ENCODE measurements at regions not wholly inside any gene's neighbourhood (a gene's known extent, or its start where the extent isn't known, plus 50 kb on each side); places are given as distances from the start of the nearest gene placed in this dataset.
A peak's percentile ranks its signal among the peaks of the same experiment; 100 is the strongest.
"Not testable (repeated sequence)": the region's sequence is repeated elsewhere in the genome, so short reads cannot be mapped to it uniquely, and the experiment has no call there.

DNA sequence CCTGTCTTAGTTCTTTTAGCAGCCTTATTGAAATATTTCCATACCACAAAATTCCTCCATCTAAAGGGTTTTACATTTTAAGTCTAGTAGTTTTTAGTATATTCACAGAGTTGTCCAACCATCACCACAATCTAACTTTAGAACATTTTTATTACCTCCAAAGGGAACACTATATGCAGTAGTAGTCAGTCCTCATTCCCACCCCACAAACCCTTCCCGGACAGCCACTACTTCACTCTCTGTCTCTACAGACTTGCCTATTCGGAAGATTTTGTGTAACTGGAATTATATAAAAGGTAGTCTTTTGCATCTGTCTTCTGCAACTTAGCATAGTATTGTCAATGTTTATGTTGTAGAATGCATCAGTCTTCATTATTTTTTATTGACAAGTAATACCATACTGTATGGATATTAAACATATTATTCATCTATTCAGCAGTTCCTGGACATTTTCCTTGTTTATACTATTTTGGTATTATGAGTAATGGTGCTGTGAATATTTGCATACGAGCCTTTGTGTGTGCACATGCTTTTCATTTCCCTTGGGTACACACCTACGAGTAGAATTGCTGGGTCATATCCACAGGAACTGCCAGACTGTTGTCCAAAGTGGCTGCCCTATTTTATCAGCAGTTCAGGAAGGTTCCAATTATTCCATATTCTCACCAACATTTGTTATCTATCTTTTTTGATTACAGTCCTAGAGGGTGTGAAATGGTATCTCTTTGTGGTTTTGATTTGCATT is 60.9 kb upstream of the LANCL2 start:
- DNase-seq = no peak

DNA sequence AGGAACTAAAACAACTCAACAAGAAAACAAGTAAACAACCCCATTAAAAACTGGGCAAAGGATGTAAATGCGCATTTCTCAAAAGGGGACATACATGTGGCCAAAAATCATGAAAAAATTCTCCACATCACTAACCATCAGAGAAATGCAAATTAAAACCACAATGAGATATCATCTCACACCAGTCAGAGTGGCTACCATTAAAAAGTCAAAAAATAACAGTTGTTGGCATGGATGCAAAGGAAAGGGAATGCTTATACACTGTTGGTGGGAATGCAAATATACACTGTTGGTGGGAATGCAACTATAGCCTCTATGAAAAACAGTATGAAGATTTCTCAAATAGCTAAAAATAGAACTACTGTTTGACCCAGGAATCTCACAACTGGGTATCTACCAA is 60.0 kb upstream of the LANCL2 start:
- DNase-seq = no peak

DNA sequence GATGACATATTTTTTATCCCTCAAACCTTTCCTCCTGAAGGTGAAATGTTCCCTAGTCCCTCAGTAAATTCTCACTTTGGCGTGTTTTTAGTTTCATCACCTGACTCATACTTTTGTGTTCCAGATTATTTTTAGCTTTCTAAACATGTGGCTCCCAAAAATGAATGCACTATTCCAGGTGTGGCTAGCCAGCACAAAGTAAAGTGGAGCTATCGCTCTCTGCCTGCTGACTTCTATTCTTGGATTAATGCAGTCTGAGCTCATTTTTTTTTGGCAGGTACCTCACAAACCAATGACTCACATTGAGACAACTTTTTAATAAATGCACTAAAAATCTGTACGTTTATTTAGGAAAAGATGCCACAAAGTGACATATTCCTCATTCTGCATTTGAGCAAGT is 58.8 kb upstream of the LANCL2 start:
- DNase-seq = no peak

DNA sequence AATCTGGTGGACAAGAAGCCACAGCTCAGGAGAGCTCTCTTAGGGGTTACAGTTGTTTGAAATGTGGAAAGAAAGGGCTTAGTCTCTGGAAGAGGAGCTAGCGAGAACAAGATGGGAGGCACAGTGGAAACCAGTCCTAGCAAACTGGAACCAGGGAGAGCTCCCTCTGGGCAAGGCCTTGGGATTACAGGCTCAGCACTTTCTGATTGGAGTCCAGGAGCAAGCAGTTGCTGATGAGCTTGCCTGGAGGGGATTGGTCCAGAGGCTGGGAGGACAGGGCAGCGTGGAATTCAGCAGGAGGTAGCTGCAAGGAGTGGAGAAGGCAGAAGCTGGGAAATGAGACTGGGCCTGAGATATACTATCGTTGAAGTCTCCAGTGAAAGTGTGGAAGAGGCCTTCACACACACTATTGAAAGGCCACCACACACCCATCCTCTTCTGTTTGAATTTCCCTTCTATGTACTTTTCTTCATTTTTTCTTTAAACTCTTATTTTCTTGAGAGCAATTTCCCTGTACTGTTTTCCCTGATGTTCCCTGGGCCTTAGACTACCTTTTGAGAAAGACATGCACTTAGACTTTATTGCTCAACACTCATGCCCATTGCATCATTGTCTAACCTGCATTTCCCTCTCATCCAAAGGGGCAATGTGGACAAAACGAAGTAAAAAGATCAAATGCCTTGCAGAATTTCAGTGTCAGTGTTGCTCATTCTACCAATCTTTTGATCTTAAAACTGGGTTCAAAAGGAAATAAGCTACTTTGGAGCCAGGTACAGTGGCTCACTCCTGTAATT is 57.8 kb upstream of the LANCL2 start:
- DNase-seq = no peak

DNA sequence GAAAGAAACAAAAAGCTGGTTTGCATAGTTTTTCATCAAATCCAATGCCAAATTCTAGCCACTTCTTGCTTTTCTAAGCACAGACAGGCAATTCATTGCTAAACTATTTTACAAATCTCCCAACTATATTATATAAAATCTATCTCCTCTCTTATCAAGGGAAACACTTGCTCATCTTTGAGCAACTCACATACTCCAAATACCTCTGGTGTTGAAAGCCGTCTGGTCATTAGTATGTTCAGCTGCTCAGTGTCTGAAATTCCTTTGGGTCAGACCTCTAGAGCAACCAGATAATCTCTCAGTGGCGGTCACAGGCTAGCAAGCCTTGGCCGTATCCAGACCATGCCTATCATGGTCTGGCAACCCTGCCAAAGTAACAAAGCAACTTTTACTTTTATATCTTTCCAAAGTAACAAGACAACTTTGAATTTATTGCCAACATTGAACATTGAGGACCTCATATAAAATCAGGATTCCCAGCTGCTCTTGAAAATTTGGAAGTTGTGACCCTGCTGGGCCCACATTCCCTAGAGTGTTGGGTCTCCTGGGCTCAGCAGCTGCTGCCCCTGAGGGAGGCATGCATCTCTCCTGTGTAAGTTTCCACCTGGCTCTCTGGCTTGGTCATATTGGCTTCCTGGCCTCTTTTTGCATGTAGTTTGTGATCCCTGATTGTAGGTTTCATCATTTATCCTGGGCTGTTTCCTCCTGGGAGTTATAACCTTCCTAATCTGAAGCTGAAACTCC is 56.8 kb upstream of the LANCL2 start:
- no peak for DNase-seq

DNA sequence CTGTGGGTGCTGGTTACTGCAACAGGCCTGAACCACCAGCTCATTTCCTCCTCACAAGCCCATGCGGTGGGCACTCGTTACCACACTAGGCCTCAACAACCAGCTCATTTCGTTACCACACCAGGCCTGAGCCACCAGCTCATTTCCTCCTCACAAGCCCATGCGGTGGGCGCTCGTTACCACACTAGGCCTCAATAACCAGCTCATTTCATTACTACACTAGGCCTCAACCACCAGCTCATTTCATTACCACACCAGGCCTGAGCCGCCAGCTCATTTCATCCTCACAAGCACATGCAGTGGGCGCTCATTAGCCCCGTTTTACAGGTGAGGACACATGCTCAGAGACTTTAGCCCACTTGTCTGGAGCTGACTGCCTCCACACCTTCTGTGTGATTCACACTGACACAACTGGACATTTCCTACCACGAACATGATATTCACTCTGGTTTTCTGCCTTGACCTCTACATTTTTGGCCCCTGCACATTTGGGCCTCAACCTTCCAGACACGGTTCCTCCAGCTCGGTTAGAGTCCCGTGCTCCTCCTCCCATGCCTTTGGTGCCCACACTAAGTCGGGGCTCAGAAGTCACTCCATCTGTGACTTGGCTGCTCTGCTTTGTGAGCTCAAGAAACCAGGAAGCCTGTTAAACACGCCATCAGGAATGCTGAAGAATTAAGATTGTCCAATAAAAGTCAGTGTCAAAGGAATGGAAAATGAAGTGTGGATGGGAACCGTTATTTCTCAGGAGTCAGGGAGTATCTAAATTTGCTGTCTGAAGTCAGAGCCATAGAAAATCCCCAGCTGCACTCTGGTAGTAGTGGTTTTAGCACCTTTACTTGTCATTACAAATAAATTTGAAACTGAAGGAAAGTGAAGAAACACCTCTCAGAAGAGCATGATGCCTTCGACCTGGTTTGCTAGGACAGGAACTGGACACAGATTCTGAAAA is 55.8 kb upstream of the LANCL2 start:
- DNase-seq = peak; percentile 28

DNA sequence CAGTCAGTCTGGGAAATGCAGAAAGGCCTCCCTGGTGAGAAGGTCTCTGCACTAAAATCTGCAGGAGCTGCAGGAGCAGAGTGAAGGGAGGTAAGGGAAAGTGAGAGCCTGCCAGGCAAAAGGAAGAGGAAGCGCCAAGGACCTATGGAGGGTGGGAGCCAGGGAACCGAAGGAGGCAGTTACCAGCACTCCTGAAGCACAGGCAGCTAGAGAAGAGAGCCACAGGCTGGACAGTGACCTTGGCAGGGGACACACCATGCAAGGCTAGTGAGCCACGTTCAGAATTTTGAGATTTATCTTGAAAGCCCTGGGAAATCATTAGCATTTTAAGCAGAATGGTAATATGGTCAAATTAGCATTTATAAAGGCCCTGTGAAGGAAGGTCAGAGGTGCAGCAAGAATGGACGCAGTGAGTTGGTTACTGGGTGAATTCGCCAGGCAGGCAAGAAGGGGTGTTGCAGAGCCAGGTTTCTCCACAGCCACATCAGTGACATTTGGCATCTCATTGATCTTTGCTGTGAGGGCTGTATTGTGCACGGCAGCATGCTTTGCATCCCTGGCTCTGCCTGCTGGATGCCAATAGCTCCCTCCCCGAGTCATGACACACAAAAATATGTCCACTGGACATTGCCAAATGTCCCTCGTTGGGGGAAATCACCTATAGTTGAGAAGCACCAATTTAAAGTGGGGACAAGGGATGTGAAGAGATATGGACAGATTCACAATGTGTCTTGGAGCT is 54.7 kb upstream of the LANCL2 start:
- DNase-seq = no peak

DNA sequence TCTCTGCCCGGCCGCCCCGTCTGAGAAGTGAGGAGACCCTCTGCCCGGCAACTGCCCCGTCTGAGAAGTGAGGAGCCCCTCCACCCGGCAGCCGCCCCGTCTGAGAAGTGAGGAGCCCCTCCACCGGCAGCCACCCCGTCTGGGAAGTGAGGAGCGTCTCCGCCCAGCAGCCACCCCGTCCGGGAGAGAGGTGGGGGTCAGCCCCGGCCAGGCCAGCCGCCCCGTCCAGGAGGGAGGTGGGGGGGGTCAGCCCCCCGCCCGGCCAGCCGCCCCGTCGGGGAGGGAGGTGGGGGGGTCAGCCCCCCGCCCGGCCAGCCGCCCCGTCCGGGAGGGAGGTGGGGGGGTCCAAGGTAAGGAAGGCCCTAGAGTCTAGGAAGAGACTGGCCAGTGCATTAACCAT is 53.2 kb upstream of the LANCL2 start:
- DNase-seq = not testable (repeated sequence)

DNA sequence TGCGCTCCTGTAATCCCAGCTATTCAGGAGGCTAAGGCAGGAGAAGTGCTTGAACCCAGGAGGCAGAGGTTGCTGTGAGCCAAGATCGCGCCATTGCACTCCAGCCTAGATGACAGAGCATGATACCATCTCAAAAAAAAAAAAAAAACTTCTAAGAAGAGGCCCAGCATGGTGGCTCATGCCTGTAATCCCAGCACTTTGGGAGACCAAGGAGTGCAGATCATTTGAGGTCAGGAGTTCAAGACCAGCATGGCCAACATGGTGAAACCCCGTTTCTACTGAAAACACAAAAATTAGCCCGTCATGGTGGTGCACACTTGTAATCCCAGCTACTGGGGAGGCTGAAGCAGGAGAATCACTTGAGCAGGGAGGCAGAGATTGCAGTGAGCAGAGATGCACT is 51.5 kb upstream of the LANCL2 start:
- not testable (repeated sequence) for DNase-seq

DNA sequence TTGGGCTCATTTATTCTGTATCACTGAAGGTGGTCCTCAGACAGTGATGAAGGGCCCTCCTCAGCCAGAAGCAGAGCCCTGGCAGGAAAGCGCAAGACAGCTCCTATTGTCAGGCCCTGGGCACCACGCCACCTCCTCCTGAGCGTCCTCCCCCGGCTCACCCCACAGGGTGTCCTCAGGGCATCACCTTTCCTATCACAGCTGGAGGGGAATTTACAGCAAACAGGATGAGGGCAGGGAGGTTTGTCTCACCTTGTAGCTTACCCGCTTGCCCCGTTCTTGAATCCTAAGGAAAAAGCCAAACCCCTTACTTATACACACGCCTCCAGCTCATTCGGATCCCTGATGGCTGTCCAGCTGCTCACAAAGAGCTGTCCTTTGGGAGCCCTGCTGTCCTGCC is 50.2 kb upstream of the LANCL2 start:
- DNase-seq = no peak
